22Rv1 (cell line): ENCODE measurements at regions not wholly inside any gene's neighbourhood (a gene's known extent, or its start where the extent isn't known, plus 50 kb on each side); places are given as distances from the start of the nearest gene placed in this dataset.

Experiments used
- CTCF ChIP-seq: fragments of 450-650 bp; IDR thresholded peaks from 2 replicates; pipeline ENCODE4 v1.5.1; 2017; ENCODE audit warnings: mild to moderate bottlenecking
- ZFX ChIP-seq: fragments of 450-650 bp; IDR thresholded peaks from 2 replicates; pipeline ENCODE4 v1.6.1; 2017; ENCODE audit warnings: antibody characterized with exemption, borderline replicate concordance

GRCh38 chr2:608297-608696 lies 68.9 kb downstream of the TMEM18 start:
- TF ChIP-seq CTCF (no peak), ZFX (no peak)
